ENCODE measurements at regions not wholly inside any gene's neighbourhood (a gene's known extent, or its start where the extent isn't known, plus 50 kb on each side); places are given as distances from the start of the nearest gene placed in this dataset.

GRCh38 chr4:140281828-140282552 is 91.5 kb upstream of the SCOC start:
- no peak for DNase-seq (ENCODE audit: low spot score)

- DNase-seq (ENCODE audit: low spot score): no peak
Observed at GRCh38 chr4:140277576-140277975, 95.9 kb upstream of the SCOC start.

GRCh38 chr4:140271553-140271952 is 101.9 kb upstream of the SCOC start:
- no peak for DNase-seq (ENCODE audit: low spot score)

GRCh38 chr4:140269369-140269768 is 104.1 kb upstream of the SCOC start:
- no peak for DNase-seq (ENCODE audit: low spot score)

GRCh38 chr4:140268186-140268841 is 105.1 kb upstream of the SCOC start:
- no peak for DNase-seq (ENCODE audit: low spot score)

DNA sequence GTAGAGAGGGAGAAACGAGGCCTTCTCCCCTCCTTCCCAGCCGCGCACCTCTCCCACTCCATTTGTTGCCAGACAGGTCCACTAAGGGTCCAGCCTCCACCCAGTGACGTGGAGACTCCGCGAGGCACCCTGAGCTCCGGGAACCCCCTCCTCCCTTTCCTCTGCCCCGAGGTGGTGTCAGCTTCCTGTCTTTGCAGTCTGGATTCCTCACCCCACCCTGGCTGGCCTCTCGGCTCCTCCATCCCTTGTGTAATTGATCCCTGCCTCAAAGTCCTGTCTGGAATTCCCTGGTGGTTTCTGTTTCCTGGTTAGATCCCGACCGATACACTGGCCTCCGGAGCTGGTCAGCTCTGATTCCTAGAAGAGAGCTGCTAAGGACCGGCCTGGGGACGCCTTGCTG is 105.9 kb upstream of the SCOC start:
- no peak for DNase-seq (ENCODE audit: low spot score)

GRCh38 chr4:140266958-140267568 is 106.4 kb upstream of the SCOC start:
- peak; percentile 77 for DNase-seq (ENCODE audit: low spot score)

DNA sequence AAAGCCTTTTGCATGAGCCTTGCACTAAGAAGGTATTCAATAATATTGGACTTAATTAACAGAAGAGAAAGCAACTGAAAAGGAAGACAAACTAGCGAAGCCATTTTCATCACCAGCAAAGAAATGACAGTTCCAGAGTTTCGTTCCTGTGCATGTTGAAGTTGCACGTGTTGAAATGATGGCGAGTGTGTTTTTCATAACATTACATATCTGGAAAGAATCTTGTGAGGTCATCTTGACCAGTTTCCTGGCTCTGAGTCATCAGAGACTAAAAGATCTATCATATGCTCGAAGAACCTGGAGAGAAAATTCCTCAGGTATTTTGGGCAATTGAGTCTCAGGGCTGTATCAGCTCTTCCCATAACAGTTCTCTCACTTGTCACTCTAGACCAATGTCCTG is 106.2 kb upstream of the MAML3 start:
- no peak for DNase-seq (ENCODE audit: low spot score)

DNA sequence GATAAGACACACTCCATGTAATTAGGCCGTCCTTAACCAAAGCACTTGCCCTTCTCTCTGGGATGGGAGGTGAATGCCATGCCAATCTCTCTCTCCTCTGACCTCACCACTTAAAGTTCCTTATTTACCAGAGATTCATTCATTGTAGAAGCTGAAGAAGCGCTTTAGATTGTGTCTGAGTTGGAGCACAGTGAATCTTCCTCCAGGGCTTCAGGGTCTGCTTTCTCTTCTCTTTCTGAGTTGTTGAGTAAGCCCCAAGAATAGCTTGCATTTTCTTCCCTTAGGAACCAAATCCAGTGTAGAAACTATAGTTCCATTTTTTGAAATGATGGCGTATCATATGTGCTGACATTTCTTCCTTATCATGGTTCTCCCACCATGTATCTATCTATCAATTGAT is 104.5 kb upstream of the MAML3 start:
- no peak for DNase-seq (ENCODE audit: low spot score)

GRCh38 chr4:140257461-140258305 is 103.7 kb upstream of the MAML3 start:
- DNase-seq (ENCODE audit: low spot score): no peak

- DNase-seq (ENCODE audit: low spot score): no peak
Observed at GRCh38 chr4:140256941-140257340, 103.0 kb upstream of the MAML3 start.

DNA sequence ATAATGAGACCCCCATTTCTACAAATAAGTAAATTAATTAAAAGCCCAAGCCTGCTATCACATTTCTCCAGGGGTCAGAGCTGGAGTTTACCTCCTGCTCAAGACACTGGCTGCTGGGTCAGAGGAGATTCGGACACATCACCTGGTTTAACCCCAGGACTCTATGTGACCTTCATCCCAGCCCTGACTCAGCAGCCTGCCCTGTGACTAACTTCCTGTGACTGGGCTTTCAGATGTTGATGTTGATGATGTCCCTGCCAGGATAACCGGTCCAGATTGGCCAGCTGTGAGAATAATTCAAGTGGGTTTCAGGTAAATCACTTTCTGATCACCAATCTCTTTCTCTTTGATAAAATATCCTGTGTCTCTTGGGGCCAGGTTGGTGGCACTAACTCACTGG is 102.4 kb upstream of the MAML3 start:
- no peak for DNase-seq (ENCODE audit: low spot score)

DNA sequence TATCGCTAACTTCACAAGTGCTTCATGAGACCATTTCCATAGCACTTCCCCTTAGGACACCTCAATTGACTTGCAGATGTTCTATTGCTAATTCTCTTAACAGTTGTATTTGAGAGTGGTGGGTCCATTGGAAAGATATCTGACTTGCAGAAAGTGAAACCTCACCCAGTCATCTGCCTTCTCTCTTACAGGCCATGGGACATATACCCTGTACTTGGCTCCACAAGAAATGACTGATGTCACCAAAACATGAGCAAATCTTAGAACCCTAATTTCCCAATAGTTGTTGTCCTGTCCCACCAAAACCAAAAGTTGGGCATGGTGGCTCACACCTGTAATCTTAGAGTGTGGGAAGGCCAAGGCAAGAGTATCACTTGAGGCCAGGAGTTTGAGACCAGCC is 101.9 kb upstream of the MAML3 start:
- no peak for DNase-seq (ENCODE audit: low spot score)

DNA sequence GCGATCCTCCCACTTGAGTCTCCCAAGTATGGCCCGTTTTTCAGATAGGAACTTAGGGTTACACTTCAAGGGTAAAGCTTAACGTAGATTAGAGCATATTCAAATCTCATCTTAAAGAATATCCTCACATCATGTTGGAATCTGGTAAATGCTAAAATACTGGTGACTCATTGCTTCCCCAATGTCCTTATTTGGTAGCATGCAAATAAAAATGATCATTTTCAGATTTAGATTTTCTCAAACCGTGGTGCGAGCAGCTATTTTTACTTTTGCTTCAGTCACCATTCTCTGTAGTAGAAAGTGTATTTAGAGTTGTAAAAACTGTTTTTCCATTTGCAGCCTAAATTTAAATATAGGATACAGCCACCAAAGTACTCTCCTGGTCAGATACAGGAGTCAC is 101.5 kb upstream of the MAML3 start:
- no peak for DNase-seq (ENCODE audit: low spot score)

- no peak for DNase-seq (ENCODE audit: low spot score)
Observed at GRCh38 chr4:140254651-140255299, 100.8 kb upstream of the MAML3 start.

- DNase-seq (ENCODE audit: low spot score): no peak
Observed at GRCh38 chr4:140253556-140254027, 99.6 kb upstream of the MAML3 start.

DNA sequence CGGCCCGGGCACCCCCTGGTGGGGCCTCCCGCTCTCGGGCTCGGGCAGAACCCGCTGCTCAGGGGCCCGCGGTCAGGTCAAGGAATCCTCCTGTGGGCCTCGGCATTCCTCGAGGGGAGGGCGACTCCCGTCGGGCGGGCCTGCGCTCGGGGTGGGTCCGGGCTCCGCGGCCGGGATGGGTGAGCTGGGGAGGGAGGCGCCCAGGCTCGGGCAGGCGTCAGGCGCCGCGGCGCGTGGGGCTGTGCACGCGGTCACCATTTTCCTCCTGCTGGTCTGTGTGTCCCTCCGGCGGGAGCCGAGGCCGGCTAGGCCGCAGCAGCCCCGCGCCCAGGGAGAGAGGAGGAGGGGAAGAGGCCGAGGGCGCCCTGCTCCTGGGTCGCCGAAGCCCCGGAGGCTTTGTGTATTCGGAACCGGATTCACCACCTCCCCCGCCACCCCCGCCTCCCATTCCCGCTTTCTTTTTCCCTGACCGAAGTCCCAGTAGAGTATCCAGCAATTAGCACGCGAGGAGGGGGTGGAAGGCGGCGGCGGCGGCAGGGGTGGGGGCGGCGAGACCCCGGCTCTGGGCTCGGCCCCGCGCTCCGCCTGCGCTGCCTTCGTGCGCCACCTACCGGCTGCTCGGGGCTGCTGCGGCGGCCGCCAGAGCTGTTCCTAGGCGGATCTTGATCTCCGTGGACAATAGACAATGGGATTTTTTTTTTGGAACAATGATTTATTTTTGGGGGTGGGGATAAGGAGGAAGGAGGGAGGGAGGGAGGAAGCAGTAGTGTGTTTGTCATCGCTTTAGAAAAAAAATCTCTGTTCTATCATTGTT is 99.0 kb upstream of the MAML3 start:
- peak; percentile 68 for DNase-seq (ENCODE audit: low spot score)

DNA sequence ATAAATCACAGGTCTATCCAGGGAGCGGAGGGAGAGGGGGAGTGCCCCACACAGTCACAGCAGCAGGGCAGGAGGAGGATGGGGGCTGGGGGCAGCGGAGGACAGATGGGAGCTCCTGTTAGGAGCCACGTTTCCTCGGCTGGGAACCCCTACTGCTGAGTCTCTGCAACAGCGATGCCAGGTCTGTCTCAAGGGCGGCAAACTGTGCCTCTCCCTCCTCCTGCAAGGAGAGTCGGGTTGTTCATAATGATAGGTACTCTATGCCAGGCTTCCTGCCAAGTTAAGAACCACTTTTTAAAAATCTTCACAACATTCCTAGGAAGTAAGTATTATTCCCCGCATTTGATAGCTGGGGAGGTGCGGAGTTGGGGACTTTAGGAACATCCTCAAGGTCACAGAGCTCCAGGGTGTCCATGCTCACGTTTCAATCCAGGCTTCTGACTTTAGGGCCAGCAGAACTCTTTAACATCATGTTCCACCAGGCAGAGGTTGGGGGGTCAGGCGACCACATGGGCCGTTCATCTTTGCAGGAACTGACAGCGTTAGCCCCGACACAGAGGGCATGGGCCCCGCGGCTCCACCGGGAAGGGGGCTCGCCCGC is 98.3 kb upstream of the MAML3 start:
- DNase-seq (ENCODE audit: low spot score): peak; percentile 74

DNA sequence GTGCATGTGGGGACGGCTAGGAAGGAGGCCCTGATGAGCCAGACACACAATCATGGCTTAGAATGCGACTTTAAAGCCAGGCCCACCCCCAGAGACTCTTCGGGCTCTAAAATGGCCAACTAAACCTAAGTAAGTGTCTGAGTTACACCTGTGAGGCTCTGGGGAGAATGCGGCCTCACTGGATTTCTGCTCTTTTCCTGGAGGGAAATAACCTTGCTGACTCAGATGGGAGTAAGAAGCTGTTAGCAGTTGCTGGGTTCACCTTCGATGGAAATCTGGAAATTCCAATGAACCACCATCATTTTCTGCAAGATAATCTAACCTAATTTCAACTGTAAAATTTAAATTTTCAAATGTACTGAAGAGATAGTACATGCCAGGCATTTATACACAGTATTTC is 97.6 kb upstream of the MAML3 start:
- DNase-seq (ENCODE audit: low spot score): no peak

- DNase-seq (ENCODE audit: low spot score): peak; percentile 52
Observed at GRCh38 chr4:140250989-140251552, 97.1 kb upstream of the MAML3 start.

Measured in SK-N-DZ (cell line).